ENCODE measurements at regions not wholly inside any gene's neighbourhood (a gene's known extent, or its start where the extent isn't known, plus 50 kb on each side); places are given as distances from the start of the nearest gene placed in this dataset.
"Not testable (repeated sequence)": the region's sequence is repeated elsewhere in the genome, so short reads cannot be mapped to it uniquely, and the experiment has no call there.

GRCh38 chr4:154033921-154034320 is 245.0 kb upstream of the SFRP2 start:
- H3K4me3 ChIP-seq (ENCODE audit: low read depth, low read length), result no peak overlapping the region
- no peak for TF ChIP-seq CTCF (IDR thresholded peaks at IDR 0.05; ENCODE audit: borderline replicate concordance, insufficient read depth, low read depth, low read length)

DNA sequence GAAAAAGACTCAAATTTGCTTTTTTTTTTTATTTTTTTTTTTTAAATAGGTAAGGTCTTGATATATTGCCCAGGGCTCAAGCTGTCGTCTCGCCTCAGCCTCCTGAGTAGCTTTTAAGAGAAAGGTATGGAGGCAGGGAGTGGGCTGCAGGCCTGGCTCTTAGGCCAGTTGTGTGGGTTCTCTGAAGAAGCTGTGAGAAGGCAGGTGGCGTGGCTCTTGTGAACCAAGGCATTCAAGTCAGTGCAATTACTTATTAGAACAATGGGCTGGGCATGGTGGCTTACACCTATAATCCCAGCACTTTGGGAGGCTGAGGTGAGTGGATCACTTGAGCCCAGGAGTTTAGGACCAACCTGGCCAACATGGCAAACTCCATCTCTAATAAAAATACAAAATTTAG is 244.0 kb upstream of the SFRP2 start:
- no peak for TF ChIP-seq CTCF (IDR thresholded peaks at IDR 0.05; ENCODE audit: borderline replicate concordance, insufficient read depth, low read depth, low read length)
- H3K4me3 ChIP-seq (ENCODE audit: low read depth, low read length), result no peak overlapping the region

- no peak overlapping the region for H3K4me3 ChIP-seq (ENCODE audit: low read depth, low read length)
- TF ChIP-seq CTCF (IDR thresholded peaks at IDR 0.05; ENCODE audit: borderline replicate concordance, insufficient read depth, low read depth, low read length), result no peak
Measured at GRCh38 chr4:154030746-154031145, 241.9 kb upstream of the SFRP2 start.

DNA sequence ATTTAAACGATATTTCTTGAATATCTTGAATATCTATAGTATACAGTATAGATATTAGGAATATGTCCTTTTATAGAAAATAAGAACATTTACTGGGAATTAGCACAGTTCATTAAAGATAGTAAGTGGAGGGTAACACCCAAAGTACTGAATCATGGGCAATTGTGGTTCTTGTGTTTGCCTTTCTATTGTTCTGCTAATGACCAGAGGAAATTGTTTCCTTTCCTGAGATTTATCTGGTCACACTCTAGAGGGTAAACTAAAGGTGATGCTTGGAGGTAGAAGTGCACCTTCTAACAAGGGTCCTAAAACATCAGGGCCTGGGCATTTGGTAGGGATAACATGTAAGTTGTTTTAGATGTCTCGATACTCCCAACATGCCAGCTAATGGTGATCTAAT is 241.3 kb upstream of the SFRP2 start:
- H3K4me3 ChIP-seq (ENCODE audit: low read depth, low read length), result no peak overlapping the region
- no peak for TF ChIP-seq CTCF (IDR thresholded peaks at IDR 0.05; ENCODE audit: borderline replicate concordance, insufficient read depth, low read depth, low read length)

- no peak overlapping the region for H3K4me3 ChIP-seq (ENCODE audit: low read depth, low read length)
- no peak for TF ChIP-seq CTCF (IDR thresholded peaks at IDR 0.05; ENCODE audit: borderline replicate concordance, insufficient read depth, low read depth, low read length)
Measured at GRCh38 chr4:154029171-154029570, 240.3 kb upstream of the SFRP2 start.

DNA sequence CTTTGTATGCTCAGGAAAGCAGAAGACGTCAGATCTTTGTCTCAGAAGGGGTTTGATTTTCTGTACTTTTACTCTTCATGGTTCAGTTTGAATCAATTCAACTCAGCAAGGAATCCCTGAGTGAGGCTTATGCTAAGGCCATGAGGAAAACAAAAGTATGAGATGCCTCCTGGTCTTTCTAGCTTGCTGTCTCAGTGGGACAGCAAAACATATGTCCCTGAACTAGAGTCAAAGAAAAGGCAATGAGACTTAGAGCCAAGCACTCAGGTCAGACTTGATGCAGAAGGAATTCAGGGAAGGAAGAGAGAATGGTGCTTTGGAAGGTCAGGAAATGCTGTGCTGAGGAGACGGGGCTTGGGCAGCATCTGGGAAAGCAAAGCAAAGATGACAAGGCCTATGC is 236.2 kb upstream of the SFRP2 start:
- no peak for TF ChIP-seq CTCF (IDR thresholded peaks at IDR 0.05; ENCODE audit: borderline replicate concordance, insufficient read depth, low read depth, low read length)
- no peak overlapping the region for H3K4me3 ChIP-seq (ENCODE audit: low read depth, low read length)

- no peak overlapping the region for H3K4me3 ChIP-seq (ENCODE audit: low read depth, low read length)
- TF ChIP-seq CTCF (IDR thresholded peaks at IDR 0.05; ENCODE audit: borderline replicate concordance, insufficient read depth, low read depth, low read length), result peak; percentile 27; the same call in 1 of the 2 replicates
Measured at GRCh38 chr4:154024097-154024694, 235.3 kb upstream of the SFRP2 start.

DNA sequence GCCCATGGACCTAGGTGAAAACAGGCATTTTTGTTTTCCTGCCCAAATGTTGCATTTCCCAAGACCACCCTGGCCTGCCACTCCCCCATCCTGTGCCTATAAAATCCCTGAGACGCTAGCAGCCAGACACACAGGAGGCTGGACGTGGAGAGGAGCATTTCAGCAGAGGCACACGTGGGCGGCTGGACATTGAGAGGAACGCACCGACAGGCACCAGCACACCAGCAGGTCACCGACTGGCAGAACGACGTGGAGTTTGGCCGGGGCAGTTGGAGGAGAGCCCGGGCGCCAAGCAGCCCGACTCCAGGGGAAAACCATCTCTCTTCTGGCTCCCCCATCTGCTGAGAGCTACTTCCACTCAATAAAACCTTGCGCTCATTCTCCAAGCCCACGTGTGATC is 234.8 kb upstream of the SFRP2 start:
- H3K4me3 ChIP-seq (ENCODE audit: low read depth, low read length), result not testable (repeated sequence)

Data from GM12875 (cell line).